Activated naive CD4-positive, alpha-beta T cell treated with anti-CD3 and anti-CD28 coated beads for 36 hours (primary cell): ENCODE measurements at regions not wholly inside any gene's neighbourhood (a gene's known extent, or its start where the extent isn't known, plus 50 kb on each side); places are given as distances from the start of the nearest gene placed in this dataset.

Source experiments
- CTCF ChIA-PET: fragments of 350-600 bp; sonication (Branson Sonifier 250); formaldehyde crosslinking; loops from one replicate; lab custom pipeline; 2021; ENCODE audit warnings: antibody characterized with exemption; lab: Charles Lee
- DNase-seq: peaks from one replicate; pipeline ENCODE4 v3.0.0-alpha.2; 2020
- H3K27ac Mint-ChIP-seq: one replicate; pipeline ENCODE4 v1.8.0; 2021; ENCODE audit warnings: mild to moderate bottlenecking, mixed read lengths
- H3K27me3 Mint-ChIP-seq: one replicate; pipeline ENCODE4 v1.8.0; 2021; ENCODE audit warnings: low read depth, mixed read lengths
- H3K36me3 Mint-ChIP-seq: one replicate; pipeline ENCODE4 v1.8.0; 2021; ENCODE audit warnings: low read depth, mixed read lengths
- H3K4me1 Mint-ChIP-seq: one replicate; pipeline ENCODE4 v1.8.0; 2021; ENCODE audit warnings: low read depth, mixed read lengths
- H3K4me3 Mint-ChIP-seq: one replicate; pipeline ENCODE4 v1.8.0; 2021; ENCODE audit warnings: mild to moderate bottlenecking, moderate library complexity, mixed read lengths
- H3K9me3 Mint-ChIP-seq: one replicate; pipeline ENCODE4 v1.8.0; 2021; ENCODE audit warnings: mixed read lengths
- intact Hi-C: fragments of 100-400 bp; cut with micrococcal nuclease; formaldehyde crosslinking; loops from one replicate; pipeline ENCODE4 v1.15.1; 2023

DNA sequence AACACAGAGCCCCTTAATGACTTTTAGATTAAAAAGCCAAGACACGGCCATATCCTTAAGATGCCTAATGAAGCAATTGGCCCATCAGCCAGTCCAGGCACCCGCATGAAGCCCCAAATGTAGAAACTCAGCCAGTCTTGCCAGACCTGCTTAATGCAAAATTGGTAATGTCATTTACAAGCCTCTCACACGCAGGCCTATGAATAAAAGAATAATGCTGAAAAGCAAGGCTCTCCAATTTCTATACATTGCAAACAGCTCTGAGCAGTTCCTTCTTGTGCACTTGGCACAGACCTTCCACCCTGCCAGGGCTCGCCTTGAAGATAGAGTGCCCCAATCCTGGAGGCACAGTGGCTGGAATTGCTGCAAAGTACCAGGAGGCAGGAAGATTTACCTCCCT is 498.9 kb downstream of the NPHP4 start:
- no peak for DNase-seq
- intact Hi-C loops: no loop called here
- Mint-ChIP-seq H3K4me3 (no peak overlapping the region), H3K4me1 (no peaks in the 10 kb centered on the region), H3K27me3 (no peaks in the 10 kb centered on the region), H3K36me3 (no peaks in the 10 kb centered on the region), H3K27ac (no peak overlapping the region), H3K9me3 (no peaks in the 10 kb centered on the region)
- CTCF ChIA-PET: interaction anchor here (1.1 kb wide), 1 partner anchor 17 kb away, joined by 3 read pairs; no protein-coding TSS in a partner anchor

DNA sequence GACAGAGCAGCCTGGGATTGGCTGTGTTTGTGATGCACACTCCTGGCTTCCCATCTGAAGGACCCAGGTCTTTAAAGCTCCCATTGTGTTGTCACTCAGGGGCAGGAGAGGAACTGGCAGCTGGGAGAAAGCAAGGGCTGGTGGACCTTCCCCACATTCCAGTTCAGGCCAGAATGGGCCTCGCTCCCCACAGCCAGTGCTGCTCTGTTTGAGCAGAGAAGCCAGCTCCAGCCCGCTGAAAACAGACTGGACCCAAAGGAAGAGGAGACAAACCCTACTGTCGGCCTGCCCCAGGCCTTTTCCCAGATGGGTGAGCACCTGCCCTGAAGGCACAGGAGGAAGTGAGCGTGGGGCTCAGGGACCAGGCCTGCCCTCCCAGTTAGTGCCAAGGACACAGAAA is 499.4 kb downstream of the NPHP4 start:
- Mint-ChIP-seq H3K9me3 (no peaks in the 10 kb centered on the region), H3K36me3 (no peaks in the 10 kb centered on the region), H3K4me3 (no peak overlapping the region), H3K4me1 (no peaks in the 10 kb centered on the region), H3K27me3 (no peaks in the 10 kb centered on the region), H3K27ac (no peak overlapping the region)
- intact Hi-C loops: no loop called here
- DNase-seq: no peak
- CTCF ChIA-PET: interaction anchor here (1.1 kb wide), 1 partner anchor 18 kb away, joined by 3 read pairs; no protein-coding TSS in a partner anchor

DNA sequence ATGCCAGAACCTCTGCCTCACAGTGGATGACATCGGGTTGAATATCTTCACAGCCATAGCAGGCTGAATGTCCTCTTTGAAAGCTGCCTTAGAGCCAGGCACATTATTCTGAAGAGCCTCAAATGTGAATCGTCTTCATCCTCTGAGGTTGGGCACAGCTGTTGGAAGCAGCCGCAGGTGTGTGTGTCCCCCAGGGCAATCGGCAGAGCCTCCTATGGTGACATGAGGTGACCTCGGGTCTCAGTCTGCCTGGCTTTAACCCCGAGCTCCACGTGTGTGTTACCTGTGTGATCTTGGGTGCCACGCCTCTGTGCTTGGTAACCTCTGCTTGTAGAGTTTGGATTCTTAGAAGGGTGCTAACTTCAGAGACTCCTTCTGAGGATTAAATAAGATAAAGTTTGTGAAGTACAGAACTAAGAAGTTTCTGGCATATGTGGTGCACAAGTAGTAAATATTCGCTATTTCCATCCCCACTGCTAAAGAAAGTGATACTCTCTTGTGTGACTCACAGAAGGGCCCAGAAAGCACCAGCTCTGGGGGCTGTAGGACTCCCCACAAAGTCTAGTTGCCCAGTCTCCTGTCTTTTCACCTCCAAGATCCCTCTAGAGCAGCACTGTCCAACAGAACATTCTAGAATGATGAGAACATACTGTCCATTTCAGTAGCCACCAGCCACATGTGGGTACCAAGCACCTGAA is 500.9 kb downstream of the NPHP4 start:
- Mint-ChIP-seq H3K27me3 (no peaks in the 10 kb centered on the region), H3K36me3 (no peaks in the 10 kb centered on the region), H3K4me3 (no peak overlapping the region), H3K9me3 (no peaks in the 10 kb centered on the region), H3K4me1 (no peaks in the 10 kb centered on the region), H3K27ac (no peak overlapping the region)
- DNase-seq: no peak
- CTCF ChIA-PET: interaction anchor here (0.8 kb wide), 2 partner anchors 10 to 19 kb away, joined by 3 read pairs; no protein-coding TSS in a partner anchor
- intact Hi-C loops: no loop called here

DNA sequence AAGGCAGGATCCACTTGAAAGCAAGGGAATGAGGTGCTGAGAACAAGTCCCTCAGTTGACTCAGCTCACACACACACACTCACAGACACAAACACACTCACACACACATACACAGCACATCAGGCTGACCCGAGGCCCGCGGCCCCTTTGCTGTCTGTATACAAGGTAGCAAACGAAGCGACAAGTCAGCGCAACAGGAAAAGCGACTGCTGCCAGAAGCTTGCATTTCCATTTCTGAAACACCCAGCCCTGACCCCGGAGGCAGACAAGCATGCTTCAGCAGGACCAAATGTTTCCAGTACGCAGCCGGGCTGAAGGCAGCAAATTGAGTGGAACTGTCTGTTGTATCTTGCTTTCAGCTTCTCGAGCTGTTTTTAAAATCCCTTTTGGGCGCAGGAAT is 501.6 kb downstream of the NPHP4 start:
- Mint-ChIP-seq H3K36me3 (no peaks in the 10 kb centered on the region), H3K9me3 (no peaks in the 10 kb centered on the region), H3K27ac (no peak overlapping the region), H3K4me1 (no peaks in the 10 kb centered on the region), H3K27me3 (no peaks in the 10 kb centered on the region), H3K4me3 (no peak overlapping the region)
- CTCF ChIA-PET: interaction anchor here (0.8 kb wide), 1 partner anchor 20 kb away, joined by 3 read pairs; no protein-coding TSS in a partner anchor
- no peak for DNase-seq
- intact Hi-C loops: no loop called here

DNA sequence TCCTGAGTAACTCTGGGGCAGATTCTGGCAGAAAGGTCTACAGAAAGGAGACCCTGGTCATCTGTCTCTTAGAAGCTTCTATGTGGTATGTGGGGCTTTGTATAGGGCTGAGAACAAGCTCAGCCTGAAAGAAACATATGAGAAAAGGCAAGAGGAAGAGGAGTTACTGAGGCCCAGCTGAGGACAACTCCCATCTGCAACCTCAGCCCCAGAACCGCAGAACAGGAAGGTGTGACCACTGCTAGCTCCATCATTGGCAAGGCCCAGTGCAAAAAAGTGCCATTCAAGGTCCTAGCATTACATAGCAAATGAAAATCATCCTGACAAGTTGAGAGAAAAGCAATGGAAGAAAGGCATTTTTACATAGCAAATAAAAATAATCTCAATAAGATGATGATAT is 503.8 kb downstream of the NPHP4 start:
- Mint-ChIP-seq H3K4me3 (no peak overlapping the region), H3K36me3 (no peaks in the 10 kb centered on the region), H3K4me1 (no peaks in the 10 kb centered on the region), H3K9me3 (no peaks in the 10 kb centered on the region), H3K27me3 (no peaks in the 10 kb centered on the region), H3K27ac (no peak overlapping the region)
- intact Hi-C loops: no loop called here
- CTCF ChIA-PET: no interaction called here
- DNase-seq: no peak

DNA sequence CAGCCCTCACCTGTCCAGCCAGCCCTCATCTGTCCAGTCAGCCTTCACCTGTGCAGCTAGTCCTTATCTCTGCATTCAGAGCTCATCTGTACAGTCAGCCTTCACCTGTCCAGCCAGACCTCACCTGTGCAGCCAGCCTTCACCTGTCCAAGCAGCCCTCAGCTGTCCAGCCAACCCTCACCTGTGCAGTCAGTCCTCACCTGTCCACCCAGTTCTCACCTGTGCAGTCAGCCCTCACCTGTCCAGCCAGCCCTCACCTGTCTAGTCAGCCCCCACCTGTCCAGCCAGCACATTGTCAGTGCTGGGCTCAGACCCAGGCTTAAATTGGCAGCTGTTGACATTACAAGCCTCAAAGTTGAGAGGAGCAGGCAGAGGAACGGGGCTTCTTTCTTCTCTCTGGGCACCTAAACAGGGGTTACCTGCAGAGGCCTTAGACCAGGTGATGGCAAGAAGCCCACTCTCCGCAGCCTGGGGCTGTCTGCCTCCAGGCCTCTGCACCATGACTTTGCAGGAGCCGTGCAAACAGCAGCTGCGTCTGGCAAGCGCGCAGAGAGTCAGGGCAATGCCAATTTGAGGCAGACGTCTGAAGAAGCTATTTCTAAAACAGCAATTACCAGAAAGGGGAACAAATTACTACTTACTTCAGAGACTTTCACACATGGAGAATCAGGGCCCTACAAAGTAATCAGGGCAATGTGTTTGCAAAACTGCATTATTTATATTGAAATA is 506.1 kb downstream of the NPHP4 start:
- H3K36me3 Mint-ChIP-seq: no peaks in the 10 kb centered on the region
- H3K4me3 Mint-ChIP-seq: no peak overlapping the region
- no peak for DNase-seq
- CTCF ChIA-PET: no interaction called here
- H3K4me1 Mint-ChIP-seq: peaks cover 6% of the 10 kb centered on the region
- no peak overlapping the region for H3K27ac Mint-ChIP-seq
- H3K9me3 Mint-ChIP-seq: no peaks in the 10 kb centered on the region
- H3K27me3 Mint-ChIP-seq: no peaks in the 10 kb centered on the region
- intact Hi-C loops: no loop called here

DNA sequence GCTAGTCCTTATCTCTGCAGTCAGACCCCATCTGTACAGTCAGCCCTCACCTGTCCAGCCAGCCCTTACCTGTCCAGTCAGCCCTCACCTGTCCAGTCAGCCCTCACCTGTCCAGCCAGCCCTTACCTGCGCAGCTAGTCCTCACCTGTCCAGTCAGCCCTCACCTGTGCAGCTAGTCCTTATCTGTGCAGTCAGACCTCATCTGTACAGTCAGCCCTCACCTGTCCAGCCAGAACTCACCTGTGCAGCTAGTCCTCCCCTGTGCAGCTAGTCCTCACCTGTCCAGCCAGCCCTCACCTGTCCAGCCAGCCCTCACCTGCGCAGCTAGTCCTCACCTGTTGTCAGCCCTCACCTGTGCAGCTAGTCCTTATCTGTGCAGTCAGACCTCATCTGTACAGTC is 506.8 kb downstream of the NPHP4 start:
- Mint-ChIP-seq H3K36me3 (no peaks in the 10 kb centered on the region), H3K27me3 (no peaks in the 10 kb centered on the region), H3K9me3 (no peaks in the 10 kb centered on the region), H3K27ac (no peak overlapping the region), H3K4me1 (peaks cover 6% of the 10 kb centered on the region), H3K4me3 (no peak overlapping the region)
- DNase-seq: no peak
- CTCF ChIA-PET: no interaction called here
- intact Hi-C loops: no loop called here

DNA sequence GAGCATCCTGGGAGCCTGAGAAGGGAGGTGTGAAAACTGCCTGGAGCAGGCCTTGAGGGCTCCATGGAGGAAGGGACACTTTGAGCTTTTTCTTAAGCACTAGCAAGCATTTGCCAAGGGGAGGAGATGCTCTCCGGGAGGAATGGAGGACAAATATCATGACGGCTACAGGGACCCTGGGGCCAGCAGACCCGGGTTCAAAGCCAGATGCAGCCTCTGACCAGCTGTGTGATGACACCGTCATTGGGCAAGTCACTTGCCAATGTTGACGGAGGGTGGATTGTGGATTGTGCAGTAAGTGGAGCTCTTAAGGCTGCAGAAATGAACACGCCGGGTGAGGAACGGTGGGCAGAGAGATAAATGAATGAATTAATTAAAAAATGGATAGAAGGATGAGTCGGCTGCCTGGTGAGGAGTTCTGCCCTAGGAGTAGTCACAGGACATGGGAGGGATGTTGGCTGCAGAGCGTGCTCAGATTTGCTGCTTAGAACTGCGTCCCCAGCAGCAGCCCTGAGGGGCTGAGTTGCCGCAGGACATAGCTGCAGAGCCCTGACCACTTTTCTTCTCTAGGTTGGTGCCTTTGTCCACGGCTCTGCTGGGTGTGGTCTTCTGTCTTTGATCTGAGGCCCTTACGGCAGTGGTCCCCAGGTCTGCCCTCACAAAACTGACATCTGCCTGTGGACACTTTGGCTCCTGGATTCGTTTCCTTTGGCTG is 507.6 kb downstream of the NPHP4 start:
- Mint-ChIP-seq H3K4me3 (no peak overlapping the region), H3K27me3 (no peaks in the 10 kb centered on the region), H3K27ac (no peak overlapping the region), H3K36me3 (no peaks in the 10 kb centered on the region), H3K4me1 (peaks cover 6% of the 10 kb centered on the region), H3K9me3 (no peaks in the 10 kb centered on the region)
- DNase-seq: no peak
- intact Hi-C loops: no loop called here
- CTCF ChIA-PET: no interaction called here

DNA sequence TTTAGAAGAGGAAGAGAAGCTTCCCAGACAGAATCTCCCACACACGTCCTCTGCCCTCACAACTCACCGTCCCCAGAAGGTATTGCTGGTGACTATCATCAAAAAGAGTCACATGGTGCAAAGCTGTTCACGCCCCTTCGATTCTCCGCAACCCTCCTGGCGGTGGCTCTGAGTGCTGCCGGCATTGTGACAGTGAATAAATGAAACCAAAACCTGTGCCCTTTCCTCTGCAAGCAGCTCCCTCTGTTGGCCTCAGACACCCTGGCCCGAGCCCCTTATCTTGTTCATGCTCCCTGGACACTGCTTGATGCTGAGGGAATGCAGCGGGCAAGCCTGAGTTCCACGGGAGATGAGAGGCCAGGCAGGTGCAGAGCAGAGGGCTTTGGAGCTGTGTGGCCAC is 510.3 kb downstream of the NPHP4 start:
- Mint-ChIP-seq H3K27ac (no peak overlapping the region), H3K27me3 (no peaks in the 10 kb centered on the region), H3K4me1 (peaks cover 6% of the 10 kb centered on the region), H3K4me3 (no peak overlapping the region), H3K36me3 (no peaks in the 10 kb centered on the region), H3K9me3 (no peaks in the 10 kb centered on the region)
- intact Hi-C loops: loop anchor here (2.0 kb wide), 1 partner anchor 195 kb away; no protein-coding TSS in a partner anchor
- peak; percentile 56 for DNase-seq
- CTCF ChIA-PET: interaction anchor here (0.7 kb wide), 1 partner anchor 10 kb away, joined by 3 read pairs; no protein-coding TSS in a partner anchor

DNA sequence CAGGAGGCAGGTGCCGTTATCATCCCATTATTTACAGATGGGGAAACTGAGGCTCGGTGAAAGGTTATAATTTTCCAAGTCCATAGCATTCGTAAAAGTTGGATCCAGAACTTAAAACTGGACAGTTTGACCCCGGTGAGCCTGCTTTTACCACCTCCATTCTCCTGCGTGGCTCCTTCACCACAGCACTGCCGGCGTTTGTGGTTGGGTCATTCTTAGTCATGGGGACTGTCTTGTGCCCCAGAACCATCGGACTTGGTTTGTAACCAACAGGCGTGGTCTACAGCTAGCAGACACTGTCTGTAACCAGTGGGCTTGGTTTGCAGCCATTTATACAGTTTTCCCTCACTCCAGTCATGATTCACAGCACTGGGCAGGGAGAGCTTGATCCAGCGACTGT is 511.3 kb downstream of the NPHP4 start:
- H3K4me3 Mint-ChIP-seq: no peak overlapping the region
- H3K27ac Mint-ChIP-seq: no peak overlapping the region
- H3K36me3 Mint-ChIP-seq: no peaks in the 10 kb centered on the region
- peaks cover 6% of the 10 kb centered on the region for H3K4me1 Mint-ChIP-seq
- intact Hi-C loops: no loop called here
- H3K27me3 Mint-ChIP-seq: no peaks in the 10 kb centered on the region
- CTCF ChIA-PET: no interaction called here
- H3K9me3 Mint-ChIP-seq: no peaks in the 10 kb centered on the region
- DNase-seq: no peak

DNA sequence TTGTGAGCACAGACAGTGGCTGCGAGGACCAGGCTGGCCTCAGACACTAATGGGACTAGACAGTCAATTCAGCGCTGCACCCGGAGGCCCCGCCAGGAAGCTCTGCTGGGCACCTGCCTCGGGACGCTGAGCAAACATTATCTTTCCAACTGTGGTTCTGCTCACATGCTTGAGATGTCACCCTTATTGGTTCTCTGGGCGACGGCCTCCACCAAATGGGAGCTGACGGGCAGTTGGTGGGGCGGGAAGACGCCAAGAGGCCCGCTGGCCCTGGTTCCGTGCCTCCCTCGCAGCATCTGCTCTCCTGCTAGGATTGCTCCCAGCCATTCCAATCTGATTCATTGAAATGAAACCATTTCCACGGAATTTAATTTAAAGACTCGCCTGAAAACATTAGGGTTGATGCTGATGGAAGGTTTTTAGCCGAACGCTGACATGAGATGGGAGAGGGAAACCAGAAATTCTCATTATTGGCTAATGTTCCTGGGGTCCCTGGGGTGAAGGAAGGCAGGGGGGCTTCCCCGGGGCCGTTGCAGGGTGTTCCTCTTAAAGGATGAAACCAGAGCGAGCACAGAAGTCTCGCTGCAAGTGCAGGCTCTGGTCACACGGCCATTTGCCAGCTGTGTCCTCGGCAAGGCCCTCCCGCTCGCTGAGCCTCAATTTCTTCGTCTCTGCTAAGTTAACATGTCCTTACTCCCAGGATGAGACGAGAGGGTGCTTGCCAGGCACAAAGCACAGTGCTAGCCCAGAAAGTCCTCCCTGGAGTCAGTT is 512.2 kb downstream of the NPHP4 start:
- no peaks in the 10 kb centered on the region for H3K36me3 Mint-ChIP-seq
- CTCF ChIA-PET: no interaction called here
- no peak overlapping the region for H3K4me3 Mint-ChIP-seq
- no peak overlapping the region for H3K27ac Mint-ChIP-seq
- peaks cover 6% of the 10 kb centered on the region for H3K4me1 Mint-ChIP-seq
- H3K27me3 Mint-ChIP-seq: no peaks in the 10 kb centered on the region
- intact Hi-C loops: no loop called here
- no peak for DNase-seq
- no peaks in the 10 kb centered on the region for H3K9me3 Mint-ChIP-seq

DNA sequence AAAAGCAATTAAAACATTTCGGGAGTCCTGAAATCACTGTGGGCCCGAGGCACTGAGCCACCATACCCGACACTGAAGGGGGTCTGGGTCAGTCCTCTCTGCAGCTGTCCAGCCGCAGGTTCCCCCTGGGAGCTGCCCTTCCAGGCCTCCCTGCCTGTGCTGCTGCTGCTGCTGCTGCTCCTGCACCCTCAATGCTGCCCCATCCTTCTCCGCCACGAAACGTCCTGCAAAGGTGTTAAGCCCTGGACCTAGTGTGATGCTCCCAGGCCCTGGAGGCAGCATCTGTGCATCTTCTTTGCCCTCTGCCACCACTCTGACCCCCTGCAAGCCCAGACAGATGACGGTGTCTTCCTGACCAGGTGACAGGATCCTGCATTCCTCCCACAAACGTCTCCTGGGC is 513.3 kb downstream of the NPHP4 start:
- no peak for DNase-seq
- Mint-ChIP-seq H3K27me3 (no peaks in the 10 kb centered on the region), H3K27ac (no peak overlapping the region), H3K9me3 (no peaks in the 10 kb centered on the region), H3K4me3 (no peak overlapping the region), H3K36me3 (no peaks in the 10 kb centered on the region), H3K4me1 (peaks cover 6% of the 10 kb centered on the region)
- intact Hi-C loops: no loop called here
- CTCF ChIA-PET: no interaction called here
